Hematopoietic multipotent progenitor cell treated with erythropoietin and hydrocortisone succinate and interleukin-3 and kit ligand, for 15 days (in vitro differentiated cells): ENCODE measurements at regions not wholly inside any gene's neighbourhood (a gene's known extent, or its start where the extent isn't known, plus 50 kb on each side); places are given as distances from the start of the nearest gene placed in this dataset.
"Not testable (repeated sequence)": the region's sequence is repeated elsewhere in the genome, so short reads cannot be mapped to it uniquely, and the experiment has no call there.

Source experiments
- DNase-seq: peaks from one replicate; pipeline ENCODE4 v3.0.0-alpha.2; 2015; ENCODE audit warnings: low spot score

DNA sequence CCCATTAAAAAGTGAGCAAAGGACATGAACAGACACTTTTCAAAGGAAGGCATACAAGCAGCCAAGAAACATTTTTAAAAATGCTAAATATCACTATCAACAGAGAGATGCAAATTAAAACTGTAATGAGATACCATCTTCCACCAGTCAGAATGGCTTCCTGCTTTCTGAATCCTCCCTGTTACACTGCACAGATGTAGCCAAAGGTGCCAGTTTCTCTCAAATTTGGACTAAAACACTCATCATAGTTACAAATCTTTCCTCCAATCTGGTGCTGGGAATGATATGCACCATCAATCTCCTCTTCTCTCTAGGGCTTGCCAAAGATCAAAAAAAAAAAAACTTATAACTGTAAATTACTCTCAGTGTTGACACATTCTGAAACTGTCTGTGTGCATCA is 311.8 kb upstream of the CLEC14A start:
- no peak for DNase-seq

DNA sequence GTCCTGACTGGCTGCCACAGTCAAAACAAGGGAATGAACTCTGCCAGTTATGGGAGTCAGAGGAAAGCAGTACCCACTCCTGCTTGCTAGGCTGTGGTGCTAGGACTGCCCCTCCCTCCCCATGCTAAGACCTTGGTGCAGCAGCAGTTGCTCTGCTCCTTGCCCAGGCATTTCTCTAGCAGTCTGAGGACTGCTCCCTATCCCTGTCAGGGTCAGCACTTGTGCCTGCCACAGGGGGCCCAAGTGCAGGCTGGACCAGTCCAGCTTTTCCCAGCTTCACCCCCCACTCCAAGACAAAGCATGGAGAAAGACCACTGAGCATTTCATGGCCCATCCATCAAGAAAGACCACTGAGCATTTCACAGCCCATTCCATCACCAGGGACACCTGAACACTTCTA is 305.8 kb upstream of the CLEC14A start:
- no peak for DNase-seq

- no peak for DNase-seq
Observed at GRCh38 chr14:38559711-38560110, 303.8 kb upstream of the CLEC14A start.

- not testable (repeated sequence) for DNase-seq
Observed at GRCh38 chr14:38557391-38557790, 301.5 kb upstream of the CLEC14A start.

- DNase-seq = no peak
Observed at GRCh38 chr14:38556252-38556651, 300.4 kb upstream of the CLEC14A start.

DNA sequence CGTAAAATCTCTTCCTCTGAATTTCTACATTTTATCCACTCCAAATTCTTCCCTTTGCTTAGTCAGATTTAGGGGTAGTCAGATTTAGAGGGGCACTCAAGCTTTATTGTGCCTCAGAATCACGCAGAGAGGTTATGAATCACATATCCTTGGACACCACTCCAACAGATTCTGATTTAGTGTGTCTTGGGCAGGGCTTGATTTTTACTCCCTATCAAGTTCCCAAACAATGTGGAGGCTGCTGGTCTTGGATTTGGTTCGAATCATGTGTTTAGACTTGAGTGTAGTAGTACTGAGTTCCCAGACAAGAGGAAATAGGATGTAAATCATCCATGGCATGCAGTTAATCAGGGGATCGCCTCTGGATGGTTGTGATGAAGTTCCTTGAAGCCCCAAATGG is 298.1 kb upstream of the CLEC14A start:
- DNase-seq = no peak

DNA sequence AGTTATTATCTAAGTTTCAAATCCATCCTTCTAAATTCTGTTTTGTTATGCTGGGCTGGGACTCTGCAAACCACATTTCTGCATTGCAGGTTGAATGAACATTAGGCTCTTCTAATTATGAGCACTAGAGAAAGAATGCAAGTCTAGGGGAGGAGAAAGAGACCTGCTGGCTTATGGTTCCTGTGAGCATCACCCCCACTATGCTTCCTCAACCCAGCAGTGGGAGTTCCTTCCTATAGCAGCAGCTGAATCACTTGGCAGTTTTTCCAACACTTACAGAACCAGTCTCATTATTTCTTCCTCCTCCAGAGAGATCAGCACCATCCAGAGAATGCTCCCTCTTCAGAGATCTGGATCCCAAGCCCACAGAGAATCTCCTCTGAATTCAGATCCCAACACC is 297.7 kb upstream of the CLEC14A start:
- DNase-seq = no peak

- DNase-seq = no peak
Observed at GRCh38 chr14:38549564-38549963, 293.7 kb upstream of the CLEC14A start.

GRCh38 chr14:38547961-38548490 is 292.1 kb upstream of the CLEC14A start:
- DNase-seq = no peak

DNA sequence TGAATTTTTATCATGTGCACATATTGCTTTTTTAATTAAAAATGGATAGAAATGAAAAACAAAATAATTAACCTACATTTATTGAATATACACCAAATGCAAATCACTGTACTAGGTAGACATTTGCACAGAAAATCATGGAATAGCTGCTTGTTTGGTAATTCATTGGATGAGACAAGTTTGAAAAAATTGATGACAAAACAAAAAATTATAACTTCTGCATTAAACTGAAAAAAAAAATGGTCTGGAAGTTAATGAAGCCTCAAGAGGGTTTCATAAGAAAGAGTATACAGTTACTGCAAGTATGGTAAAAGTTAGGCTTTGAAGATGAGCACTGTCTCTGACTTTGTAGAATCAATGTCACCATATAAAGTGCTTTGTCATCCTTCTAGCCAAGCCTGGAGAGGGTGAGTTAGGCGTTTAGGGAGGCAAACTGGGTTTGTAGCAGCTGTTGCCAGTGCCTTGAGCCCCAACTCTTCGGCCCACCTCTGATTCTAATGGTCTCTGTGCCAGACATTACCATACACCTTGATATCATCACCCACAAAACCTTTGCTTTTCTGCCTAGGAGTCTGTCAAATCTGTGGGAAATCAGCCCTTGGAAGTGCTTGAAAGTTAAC is 291.1 kb upstream of the CLEC14A start:
- DNase-seq = no peak

DNA sequence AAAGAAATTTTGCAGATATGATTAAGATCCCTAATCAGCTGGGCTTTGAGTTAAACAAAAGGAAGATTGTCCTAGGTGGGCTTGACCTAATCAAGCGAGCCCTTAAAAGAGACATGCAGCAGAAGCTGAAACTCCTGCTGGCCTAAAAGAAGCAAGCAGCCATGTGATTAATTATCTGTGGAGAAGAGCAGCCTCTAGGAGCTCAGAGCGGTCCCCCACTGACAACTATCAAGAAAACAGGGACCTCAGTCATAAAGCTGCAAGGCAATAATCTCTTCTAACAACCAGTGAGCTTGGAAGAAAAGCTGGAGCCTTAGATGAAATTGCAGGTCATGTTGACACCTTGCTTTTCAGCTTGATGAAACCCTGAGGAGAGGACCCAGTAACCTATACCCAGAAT is 288.9 kb upstream of the CLEC14A start:
- DNase-seq = no peak

DNA sequence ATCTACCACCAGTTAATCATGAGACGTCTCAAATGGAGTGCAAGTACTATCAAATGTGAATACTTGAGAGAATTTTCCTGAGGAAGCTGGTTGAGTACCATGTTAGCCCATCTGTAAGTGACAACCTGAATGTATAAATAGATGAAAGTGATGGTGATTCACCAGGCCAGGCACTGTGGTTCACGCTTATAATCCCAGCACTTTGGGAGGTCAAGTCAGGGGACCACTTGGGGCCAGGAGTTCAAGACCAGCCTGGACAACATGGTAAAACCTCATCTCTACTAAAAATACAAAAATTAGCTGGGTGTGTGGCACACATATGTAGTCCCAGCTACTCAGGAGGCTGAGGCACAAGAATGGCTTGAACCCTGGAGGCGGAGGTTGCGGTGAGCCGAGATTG is 288.0 kb upstream of the CLEC14A start:
- DNase-seq = not testable (repeated sequence)

DNA sequence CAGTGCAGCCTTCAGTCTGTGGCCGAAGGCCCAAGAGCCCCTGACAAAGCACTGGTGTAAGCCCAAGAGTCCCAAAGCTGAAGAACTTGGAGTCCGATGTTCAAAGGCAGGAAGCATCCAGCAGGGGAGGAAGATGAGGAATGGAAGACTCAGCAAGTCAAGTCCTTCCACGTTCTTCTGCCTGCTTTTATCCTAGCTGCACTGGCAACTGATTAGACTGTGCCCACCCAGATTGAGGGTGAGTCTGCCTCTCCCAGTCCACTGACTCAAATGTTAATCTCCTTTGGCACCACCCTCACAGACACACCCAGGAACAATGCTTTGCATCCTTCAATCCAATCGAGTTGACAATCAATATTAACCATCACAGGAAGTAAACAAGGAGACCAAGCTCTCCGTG is 282.2 kb upstream of the CLEC14A start:
- DNase-seq = not testable (repeated sequence)

DNA sequence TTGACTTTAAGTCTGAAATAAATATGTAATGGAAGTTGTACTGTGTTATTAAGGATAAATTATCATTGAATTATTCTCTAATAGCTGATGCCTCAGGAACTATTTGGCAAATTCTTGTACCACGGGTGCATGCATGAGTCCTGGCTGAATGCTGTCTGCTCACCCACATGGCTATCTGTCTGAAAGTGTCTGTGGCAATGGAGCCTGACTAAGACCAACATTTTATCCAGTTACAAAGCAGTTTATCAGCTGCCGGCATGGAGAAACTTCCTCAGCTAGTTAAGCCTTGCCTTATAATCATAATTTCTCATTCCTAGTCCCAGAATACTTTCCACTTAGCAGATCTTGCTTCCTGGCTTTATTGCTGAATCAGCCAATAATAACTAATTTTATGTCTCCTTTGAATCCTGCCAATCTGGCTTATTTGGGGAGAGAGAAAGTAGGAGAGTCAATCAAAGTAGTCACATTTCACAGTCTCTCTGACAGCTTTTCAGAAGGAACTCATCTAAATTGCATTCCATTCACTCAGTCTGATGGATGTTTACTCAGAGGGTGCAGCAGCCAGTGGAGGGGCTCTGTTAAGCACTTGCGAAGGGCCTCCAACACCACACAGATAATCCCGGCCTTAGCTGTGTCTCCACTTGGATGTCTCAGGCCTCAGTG is 280.6 kb upstream of the CLEC14A start:
- no peak for DNase-seq

DNA sequence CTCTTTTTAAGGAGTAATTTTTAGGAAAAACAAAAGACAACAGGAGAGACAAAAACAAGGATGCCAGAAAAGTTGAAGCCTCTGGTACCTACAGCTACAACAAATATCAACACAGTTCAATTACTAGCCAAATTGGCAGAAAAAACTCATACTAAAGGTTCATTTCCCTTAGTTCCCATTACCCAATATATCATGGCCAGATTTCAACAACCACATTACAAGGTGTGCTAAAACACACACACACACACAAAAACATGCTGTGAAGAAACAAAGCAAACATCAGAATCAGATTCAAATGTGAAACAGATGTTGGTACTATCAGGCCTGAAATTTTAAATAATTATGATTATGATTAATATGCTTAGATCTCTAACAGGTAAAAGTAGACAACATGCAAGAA is 272.7 kb upstream of the CLEC14A start:
- DNase-seq = no peak

GRCh38 chr14:38527502-38527878 is 271.6 kb upstream of the CLEC14A start:
- no peak for DNase-seq

- DNase-seq = no peak
Observed at GRCh38 chr14:38526826-38527501, 271.1 kb upstream of the CLEC14A start.

- no peak for DNase-seq
Observed at GRCh38 chr14:38524636-38525509, 269.0 kb upstream of the CLEC14A start.

- no peak for DNase-seq
Observed at GRCh38 chr14:38522724-38523123, 266.8 kb upstream of the CLEC14A start.

DNA sequence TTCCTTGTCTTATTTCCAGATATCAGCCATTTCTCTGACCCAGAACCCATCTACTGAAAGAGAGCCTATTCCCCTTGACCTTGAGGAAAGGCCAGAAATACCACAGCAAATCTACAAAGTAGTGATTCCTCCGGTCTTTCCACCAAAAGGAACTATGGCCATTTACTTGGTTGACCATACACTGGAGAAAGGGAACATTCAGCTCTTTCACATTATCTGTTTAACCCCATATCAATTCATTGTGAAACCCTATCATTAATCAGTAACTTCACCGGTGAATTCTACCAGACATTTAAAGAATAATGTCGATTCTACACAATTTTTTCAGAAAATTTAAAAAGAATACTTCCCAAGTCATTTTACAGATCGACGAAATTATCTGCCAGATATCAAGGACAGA is 265.7 kb upstream of the CLEC14A start:
- DNase-seq = no peak

GRCh38 chr14:38517426-38517825 is 261.5 kb upstream of the CLEC14A start:
- no peak for DNase-seq

GRCh38 chr14:38512236-38512635 is 256.3 kb upstream of the CLEC14A start:
- no peak for DNase-seq
